ENCODE measurements at regions not wholly inside any gene's neighbourhood (a gene's known extent, or its start where the extent isn't known, plus 50 kb on each side); places are given as distances from the start of the nearest gene placed in this dataset.

GRCh38 chr11:11675671-11676181 lies 53.9 kb upstream of the GALNT18 start:
- BruUV-seq (replicated peaks), result no TSS peak
- H3K27ac ChIP-seq (ENCODE audit: extremely low read length, insufficient read depth, low read length), result no peak overlapping the region
- no peaks in the 10 kb centered on the region for H3K36me3 ChIP-seq (replicated peaks in 1 of 2; ENCODE audit: control insufficient read depth in 1 of 2, insufficient read depth in 2 of 2, low read length in 2 of 2)
- ChIA-PET CTCF (ENCODE audit: low intra/inter-chr PET ratio, low total read pairs) (no interaction called here), POLR2A (no interaction called here)
- H4K20me1 ChIP-seq (ENCODE audit: insufficient read depth, low read length), result no peaks in the 10 kb centered on the region
- no peaks in the 10 kb centered on the region for H3K9me3 ChIP-seq (ENCODE audit: low read length)
- H2AFZ ChIP-seq (ENCODE audit: low read length), result no peak overlapping the region
- 12% methylated on average over 4 of the region's 4 CpGs for WGBS (ENCODE audit: low lambda C conversion rate)
- H3K4me3 ChIP-seq (replicated peaks in 1 of 3; ENCODE audit: insufficient read depth in 1 of 3, low read depth in 2 of 3, low read length in 3 of 3), result no peak overlapping the region
- no peak overlapping the region for H3K4me2 ChIP-seq (ENCODE audit: low read depth, low read length)
- FAIRE-seq (no peak), ATAC-seq (no peak), DNase-seq (ENCODE audit: low spot score) (no peak)
- no peaks in the 10 kb centered on the region for H3K4me1 ChIP-seq (ENCODE audit: insufficient read depth, low read length)
- H3K79me2 ChIP-seq (ENCODE audit: insufficient read depth, low read length), result no peaks in the 10 kb centered on the region
- intact Hi-C loops (cut with micrococcal nuclease; ENCODE audit: unreplicated experiment), result no loop called here
- no peak overlapping the region for H3K9ac ChIP-seq (ENCODE audit: insufficient read depth, low read depth, low read length)
- in situ Hi-C loops (cut with HindIII; ENCODE audit: extremely low pct_ligation_motif_present, low pct_unique_long_range_greater_than_20kb), result no loop called here
- H3K27me3 ChIP-seq (ENCODE audit: control insufficient read depth in 1 of 2, insufficient read depth in 2 of 2, low read length in 2 of 2), result peaks cover 0 to 38% of the 10 kb centered on the region in 2 experiments; a peak in 3 of 5 replicates
- no peak for TF ChIP-seq ZFYVE20 (CRISPR knock-in tag; IDR thresholded peaks at IDR 0.05; ENCODE audit: borderline replicate concordance, low read depth)
- TF ChIP-seq MTA3 (CRISPR knock-in tag; IDR thresholded peaks at IDR 0.05), result no peak
- TF ChIP-seq SOX6 (IDR thresholded peaks at IDR 0.05), result no peak
- no peak for TF ChIP-seq SOX6 (CRISPR knock-in tag; IDR thresholded peaks at IDR 0.05)
- TF ChIP-seq PHF20 (CRISPR knock-in tag; IDR thresholded peaks at IDR 0.05), result no peak
- TF ChIP-seq ZNF430 (CRISPR knock-in tag; IDR thresholded peaks at IDR 0.05), result no peak
- TF ChIP-seq, protein P1, sequence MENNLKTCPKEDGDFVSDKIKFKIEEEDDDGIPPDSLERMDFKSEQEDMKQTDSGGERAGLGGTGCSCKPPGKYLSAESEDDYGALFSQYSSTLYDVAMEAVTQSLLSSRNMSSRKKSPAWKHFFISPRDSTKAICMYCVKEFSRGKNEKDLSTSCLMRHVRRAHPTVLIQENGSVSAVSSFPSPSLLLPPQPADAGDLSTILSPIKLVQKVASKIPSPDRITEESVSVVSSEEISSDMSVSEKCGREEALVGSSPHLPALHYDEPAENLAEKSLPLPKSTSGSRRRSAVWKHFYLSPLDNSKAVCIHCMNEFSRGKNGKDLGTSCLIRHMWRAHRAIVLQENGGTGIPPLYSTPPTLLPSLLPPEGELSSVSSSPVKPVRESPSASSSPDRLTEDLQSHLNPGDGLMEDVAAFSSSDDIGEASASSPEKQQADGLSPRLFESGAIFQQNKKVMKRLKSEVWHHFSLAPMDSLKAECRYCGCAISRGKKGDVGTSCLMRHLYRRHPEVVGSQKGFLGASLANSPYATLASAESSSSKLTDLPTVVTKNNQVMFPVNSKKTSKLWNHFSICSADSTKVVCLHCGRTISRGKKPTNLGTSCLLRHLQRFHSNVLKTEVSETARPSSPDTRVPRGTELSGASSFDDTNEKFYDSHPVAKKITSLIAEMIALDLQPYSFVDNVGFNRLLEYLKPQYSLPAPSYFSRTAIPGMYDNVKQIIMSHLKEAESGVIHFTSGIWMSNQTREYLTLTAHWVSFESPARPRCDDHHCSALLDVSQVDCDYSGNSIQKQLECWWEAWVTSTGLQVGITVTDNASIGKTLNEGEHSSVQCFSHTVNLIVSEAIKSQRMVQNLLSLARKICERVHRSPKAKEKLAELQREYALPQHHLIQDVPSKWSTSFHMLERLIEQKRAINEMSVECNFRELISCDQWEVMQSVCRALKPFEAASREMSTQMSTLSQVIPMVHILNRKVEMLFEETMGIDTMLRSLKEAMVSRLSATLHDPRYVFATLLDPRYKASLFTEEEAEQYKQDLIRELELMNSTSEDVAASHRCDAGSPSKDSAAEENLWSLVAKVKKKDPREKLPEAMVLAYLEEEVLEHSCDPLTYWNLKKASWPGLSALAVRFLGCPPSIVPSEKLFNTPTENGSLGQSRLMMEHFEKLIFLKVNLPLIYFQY (CRISPR knock-in tag; IDR thresholded peaks at IDR 0.05; ENCODE audit: borderline replicate concordance), result no peak
- no peak for TF ChIP-seq ZSCAN9 (CRISPR knock-in tag; IDR thresholded peaks at IDR 0.05; ENCODE audit: borderline replicate concordance)
- TF ChIP-seq ZNF530 (CRISPR knock-in tag; IDR thresholded peaks at IDR 0.05; ENCODE audit: low read depth), result no peak
- no peak for TF ChIP-seq ZNF543 (CRISPR knock-in tag; IDR thresholded peaks at IDR 0.05)
- no peak for TF ChIP-seq HMGXB3 (CRISPR knock-in tag; IDR thresholded peaks at IDR 0.05; ENCODE audit: borderline replicate concordance)
- TF ChIP-seq, protein P2, sequence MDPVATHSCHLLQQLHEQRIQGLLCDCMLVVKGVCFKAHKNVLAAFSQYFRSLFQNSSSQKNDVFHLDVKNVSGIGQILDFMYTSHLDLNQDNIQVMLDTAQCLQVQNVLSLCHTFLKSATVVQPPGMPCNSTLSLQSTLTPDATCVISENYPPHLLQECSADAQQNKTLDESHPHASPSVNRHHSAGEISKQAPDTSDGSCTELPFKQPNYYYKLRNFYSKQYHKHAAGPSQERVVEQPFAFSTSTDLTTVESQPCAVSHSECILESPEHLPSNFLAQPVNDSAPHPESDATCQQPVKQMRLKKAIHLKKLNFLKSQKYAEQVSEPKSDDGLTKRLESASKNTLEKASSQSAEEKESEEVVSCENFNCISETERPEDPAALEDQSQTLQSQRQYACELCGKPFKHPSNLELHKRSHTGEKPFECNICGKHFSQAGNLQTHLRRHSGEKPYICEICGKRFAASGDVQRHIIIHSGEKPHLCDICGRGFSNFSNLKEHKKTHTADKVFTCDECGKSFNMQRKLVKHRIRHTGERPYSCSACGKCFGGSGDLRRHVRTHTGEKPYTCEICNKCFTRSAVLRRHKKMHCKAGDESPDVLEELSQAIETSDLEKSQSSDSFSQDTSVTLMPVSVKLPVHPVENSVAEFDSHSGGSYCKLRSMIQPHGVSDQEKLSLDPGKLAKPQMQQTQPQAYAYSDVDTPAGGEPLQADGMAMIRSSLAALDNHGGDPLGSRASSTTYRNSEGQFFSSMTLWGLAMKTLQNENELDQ (CRISPR knock-in tag; IDR thresholded peaks at IDR 0.05; ENCODE audit: borderline replicate concordance), result no peak
- no peak for TF ChIP-seq NFE2L1 (CRISPR knock-in tag; IDR thresholded peaks at IDR 0.05; ENCODE audit: borderline replicate concordance)
- TF ChIP-seq TSC22D2 (CRISPR knock-in tag; IDR thresholded peaks at IDR 0.05; ENCODE audit: borderline replicate concordance), result no peak
- no peak for TF ChIP-seq ZNF138 (CRISPR knock-in tag; IDR thresholded peaks at IDR 0.05; ENCODE audit: low read depth)
- no peak for TF ChIP-seq XBP1 (CRISPR knock-in tag; IDR thresholded peaks at IDR 0.05)
